Rectal smooth muscle tissue (tissue), 1 donor: ENCODE measurements at regions not wholly inside any gene's neighbourhood (a gene's known extent, or its start where the extent isn't known, plus 50 kb on each side); places are given as distances from the start of the nearest gene placed in this dataset.
A peak's percentile ranks its signal among the peaks of the same experiment; 100 is the strongest.

Source experiments
- H3K27ac ChIP-seq: one replicate; pipeline ENCODE4 v1.7.0; 2013; ENCODE audit warnings: low read depth, low read length, inconsistent platforms
- H3K27me3 ChIP-seq: one replicate; pipeline ENCODE4 v1.7.0; 2013; ENCODE audit warnings: low read length; ENCODE audit not compliant: control insufficient read depth, insufficient read depth
- H3K36me3 ChIP-seq: one replicate; pipeline ENCODE4 v1.7.0; 2013; ENCODE audit warnings: low read length; ENCODE audit not compliant: control insufficient read depth, insufficient read depth
- H3K4me1 ChIP-seq: one replicate; pipeline ENCODE4 v1.7.0; 2013; ENCODE audit warnings: low read length; ENCODE audit not compliant: control insufficient read depth, insufficient read depth
- H3K4me3 ChIP-seq: one replicate; pipeline ENCODE4 v1.7.0; 2013; ENCODE audit warnings: low read length
- H3K9ac ChIP-seq: one replicate; pipeline ENCODE4 v1.7.0; 2013; ENCODE audit warnings: low read length

DNA sequence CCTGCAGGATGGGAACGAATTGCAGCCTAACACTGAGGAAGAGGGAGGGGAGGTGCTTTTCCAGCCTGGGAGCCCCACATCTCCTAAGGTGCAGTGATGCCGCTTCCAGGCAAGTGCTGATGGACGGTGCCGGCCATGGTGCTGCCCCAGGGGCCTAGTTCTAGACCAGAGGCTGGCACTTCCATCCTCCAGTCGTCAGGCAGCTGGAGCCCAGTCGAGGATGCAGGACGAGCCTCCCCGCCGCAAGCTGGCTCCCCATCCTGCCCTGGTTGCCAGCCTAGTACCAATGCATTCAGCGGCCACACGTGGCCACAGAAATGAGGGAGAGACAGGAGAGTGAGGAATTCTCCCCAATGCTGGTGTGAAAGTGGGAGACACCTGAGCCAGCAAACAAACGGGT is 413.5 kb downstream of the ZNF516 start:
- Histone ChIP-seq H3K36me3 (no peaks in the 10 kb centered on the region), H3K27me3 (no peaks in the 10 kb centered on the region), H3K4me3 (no peak overlapping the region), H3K9ac (no peak overlapping the region), H3K27ac (no peak overlapping the region), H3K4me1 (no peaks in the 10 kb centered on the region)

DNA sequence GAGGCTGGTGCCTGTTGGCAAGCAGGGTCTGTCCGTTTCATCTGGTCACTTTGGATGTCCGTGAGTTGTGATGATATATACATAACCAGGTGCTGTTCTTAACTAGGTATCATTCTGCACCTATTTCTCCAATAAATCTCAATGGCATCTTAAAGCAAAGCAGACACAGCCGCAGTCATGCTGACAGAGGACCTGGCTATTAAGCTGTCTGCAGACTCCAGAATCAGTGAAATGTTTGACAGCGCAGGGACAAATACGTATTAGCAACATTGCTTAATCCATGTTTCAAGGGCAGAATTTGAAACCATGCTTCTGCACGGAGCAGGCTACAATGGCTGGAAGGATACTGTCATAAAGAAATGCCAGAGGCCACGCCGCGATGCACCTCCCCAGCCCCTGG is 414.6 kb downstream of the ZNF516 start:
- no peaks in the 10 kb centered on the region for H3K4me1 ChIP-seq
- H3K4me3 ChIP-seq: no peak overlapping the region
- H3K27ac ChIP-seq: no peak overlapping the region
- H3K36me3 ChIP-seq: no peaks in the 10 kb centered on the region
- no peak overlapping the region for H3K9ac ChIP-seq
- H3K27me3 ChIP-seq: no peaks in the 10 kb centered on the region

DNA sequence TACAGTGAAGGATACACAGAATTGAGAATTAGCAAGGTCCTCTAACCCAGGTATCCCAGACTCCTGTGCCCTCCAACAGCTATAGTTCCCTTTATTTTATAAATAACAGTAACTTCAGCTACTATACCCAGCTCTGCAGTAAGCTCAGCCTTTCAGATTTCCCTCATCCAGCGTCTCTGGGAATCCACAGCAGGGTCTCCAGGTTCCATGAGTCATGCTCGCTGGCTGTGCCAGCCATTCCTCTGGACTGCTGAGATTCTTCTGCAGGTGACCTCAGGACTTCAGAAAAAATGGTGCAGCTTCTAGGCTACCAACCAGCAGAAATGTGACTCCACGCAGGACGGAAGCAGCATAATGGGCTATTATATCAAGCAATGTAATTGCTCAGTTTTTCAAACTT is 419.3 kb downstream of the ZNF516 start:
- Histone ChIP-seq H3K27me3 (no peaks in the 10 kb centered on the region), H3K4me3 (no peak overlapping the region), H3K27ac (no peak overlapping the region), H3K36me3 (no peaks in the 10 kb centered on the region), H3K4me1 (no peaks in the 10 kb centered on the region), H3K9ac (no peak overlapping the region)

DNA sequence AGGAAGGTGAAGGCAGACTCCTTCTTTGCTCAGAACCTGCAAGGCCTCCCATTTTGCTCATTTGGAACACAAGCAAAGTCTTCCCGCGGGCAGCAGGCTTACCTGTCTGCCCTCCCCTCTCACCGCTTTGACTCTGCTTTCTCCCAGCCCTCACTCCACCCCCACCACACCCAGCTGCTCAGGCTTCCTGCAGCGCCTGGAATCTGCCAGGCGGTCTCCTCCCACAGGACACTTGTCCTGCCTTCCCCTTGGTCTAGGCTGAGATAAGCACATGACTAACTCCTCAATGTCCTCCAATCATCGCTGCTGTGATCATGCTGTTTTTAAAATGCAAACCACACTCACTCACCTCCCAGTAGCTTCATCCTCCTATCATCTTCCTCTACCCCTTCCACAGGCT is 430.0 kb downstream of the ZNF516 start:
- Histone ChIP-seq H3K27me3 (no peaks in the 10 kb centered on the region), H3K27ac (no peak overlapping the region), H3K9ac (no peak overlapping the region), H3K36me3 (no peaks in the 10 kb centered on the region), H3K4me1 (no peaks in the 10 kb centered on the region), H3K4me3 (no peak overlapping the region)

DNA sequence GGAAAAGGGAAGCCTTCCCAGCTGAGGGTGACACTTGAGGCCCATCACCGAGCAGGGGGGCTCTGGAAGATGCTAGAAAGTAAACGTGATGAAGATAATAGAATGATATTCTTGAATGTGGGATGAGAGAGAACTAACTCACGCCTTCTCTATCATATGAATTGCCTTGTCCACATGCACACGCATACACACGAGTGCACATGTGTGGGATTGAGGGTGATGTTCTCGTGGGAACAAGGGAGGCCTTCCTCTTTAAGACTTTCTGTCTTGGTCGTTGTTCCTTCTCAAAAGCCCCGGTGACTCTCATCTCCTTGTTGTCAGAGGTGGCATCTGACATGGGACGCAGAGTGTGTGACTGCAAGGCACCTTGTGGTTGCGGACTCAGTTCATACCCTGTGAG is 436.9 kb downstream of the ZNF516 start:
- no peak overlapping the region for H3K27ac ChIP-seq
- no peak overlapping the region for H3K4me3 ChIP-seq
- H3K9ac ChIP-seq: no peak overlapping the region
- no peaks in the 10 kb centered on the region for H3K27me3 ChIP-seq
- no peaks in the 10 kb centered on the region for H3K4me1 ChIP-seq
- no peaks in the 10 kb centered on the region for H3K36me3 ChIP-seq

DNA sequence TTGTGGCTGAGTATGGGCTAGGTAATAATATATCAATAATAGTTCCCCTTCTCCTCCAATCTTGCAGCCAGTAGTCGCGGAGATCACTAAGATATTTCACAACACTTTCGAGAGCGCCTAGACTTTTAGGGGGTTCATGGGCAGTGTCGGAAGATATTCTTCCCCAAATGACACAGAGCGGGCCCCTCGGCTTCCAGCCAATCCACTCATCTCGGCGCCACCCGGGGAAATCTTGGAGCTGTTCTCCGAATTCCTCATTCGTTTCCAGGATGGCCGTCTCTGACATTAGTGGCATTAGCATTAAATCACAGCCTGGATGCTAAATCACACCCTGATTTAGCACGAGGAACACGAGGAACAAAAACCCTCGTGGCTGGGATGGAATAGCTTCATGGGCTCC is 437.7 kb downstream of the ZNF516 start:
- no peaks in the 10 kb centered on the region for H3K27me3 ChIP-seq
- no peak overlapping the region for H3K4me3 ChIP-seq
- no peak overlapping the region for H3K27ac ChIP-seq
- H3K36me3 ChIP-seq: no peaks in the 10 kb centered on the region
- H3K9ac ChIP-seq: no peak overlapping the region
- no peaks in the 10 kb centered on the region for H3K4me1 ChIP-seq

DNA sequence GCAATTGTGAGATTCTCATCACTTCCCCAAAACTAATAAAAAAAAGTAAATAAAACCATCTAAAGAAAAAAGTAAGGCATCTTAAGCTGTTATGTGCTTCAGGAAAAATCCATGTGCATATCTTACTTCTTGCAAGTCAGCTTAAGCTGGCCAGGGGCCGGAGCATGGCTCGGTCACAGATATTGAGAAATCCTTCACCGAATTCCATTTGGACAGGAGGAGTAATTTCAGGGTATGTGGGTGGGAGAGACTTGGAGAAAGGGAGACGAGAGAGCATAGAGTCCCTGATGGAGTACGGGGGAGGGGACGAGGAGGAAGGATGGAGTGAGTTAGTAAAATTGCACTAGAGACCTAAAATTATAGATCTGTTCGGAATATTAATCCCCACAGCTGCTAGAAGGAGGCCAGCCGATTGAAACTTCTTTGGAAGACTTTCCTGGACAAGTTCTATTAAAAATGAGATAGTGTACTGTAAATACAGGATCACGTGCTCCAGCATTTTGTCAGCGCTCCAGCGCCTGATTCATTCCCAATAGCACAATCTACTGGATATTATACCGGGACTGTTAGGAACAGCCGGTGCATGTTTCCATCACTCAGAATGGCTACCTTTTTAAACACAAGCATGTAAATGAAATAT is 438.5 kb downstream of the ZNF516 start:
- Histone ChIP-seq H3K4me3 (no peak overlapping the region), H3K36me3 (no peaks in the 10 kb centered on the region), H3K27ac (no peak overlapping the region), H3K9ac (no peak overlapping the region), H3K4me1 (peaks cover 2% of the 10 kb centered on the region), H3K27me3 (no peaks in the 10 kb centered on the region)

DNA sequence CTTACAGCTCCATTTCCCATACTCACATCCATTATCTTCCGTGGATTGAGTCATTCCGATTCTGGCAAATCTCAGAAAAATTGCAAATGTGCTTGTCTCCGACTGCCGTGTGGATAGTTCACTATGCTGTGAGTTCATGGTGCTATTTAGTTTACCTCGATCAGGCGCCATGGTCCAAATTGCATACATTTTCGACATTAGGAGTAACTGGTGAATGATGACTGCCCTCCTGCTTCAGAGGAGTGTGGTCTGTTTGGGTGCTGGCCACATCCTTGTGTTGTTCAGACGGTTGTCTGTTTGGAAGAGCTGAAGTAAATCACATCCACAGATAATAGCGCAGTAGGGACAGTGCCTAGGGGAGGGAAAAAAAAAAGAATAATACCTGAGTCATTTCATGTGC is 439.5 kb downstream of the ZNF516 start:
- no peak overlapping the region for H3K9ac ChIP-seq

DNA sequence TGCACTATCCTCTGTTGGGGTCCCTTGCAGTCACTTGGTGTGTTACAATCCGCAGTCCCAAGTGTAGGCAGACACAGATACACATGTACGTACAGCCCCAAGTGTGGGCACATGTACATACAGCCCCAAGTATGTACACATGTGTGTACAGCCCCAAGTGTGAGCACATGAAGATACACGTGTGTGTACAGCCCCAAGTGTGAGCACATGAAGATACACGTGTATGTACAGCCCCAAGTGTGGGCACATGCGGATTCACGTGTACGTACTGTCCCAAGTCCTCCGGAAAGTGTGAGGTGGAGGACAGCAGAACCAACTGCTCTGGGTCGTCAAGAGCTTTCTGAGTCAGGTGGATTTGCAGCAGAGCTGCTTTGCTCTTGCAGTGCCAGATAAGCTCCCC is 440.0 kb downstream of the ZNF516 start:
- Histone ChIP-seq H3K27ac (no peak overlapping the region), H3K4me3 (no peak overlapping the region), H3K27me3 (no peaks in the 10 kb centered on the region), H3K9ac (no peak overlapping the region), H3K36me3 (no peaks in the 10 kb centered on the region), H3K4me1 (peaks cover 5% of the 10 kb centered on the region)

More for the DNA sequence above, 439.5 kb downstream of the ZNF516 start:
- Histone ChIP-seq H3K4me1 (peaks cover 5% of the 10 kb centered on the region), H3K27me3 (no peaks in the 10 kb centered on the region), H3K36me3 (no peaks in the 10 kb centered on the region), H3K27ac (no peak overlapping the region), H3K4me3 (no peak overlapping the region)

DNA sequence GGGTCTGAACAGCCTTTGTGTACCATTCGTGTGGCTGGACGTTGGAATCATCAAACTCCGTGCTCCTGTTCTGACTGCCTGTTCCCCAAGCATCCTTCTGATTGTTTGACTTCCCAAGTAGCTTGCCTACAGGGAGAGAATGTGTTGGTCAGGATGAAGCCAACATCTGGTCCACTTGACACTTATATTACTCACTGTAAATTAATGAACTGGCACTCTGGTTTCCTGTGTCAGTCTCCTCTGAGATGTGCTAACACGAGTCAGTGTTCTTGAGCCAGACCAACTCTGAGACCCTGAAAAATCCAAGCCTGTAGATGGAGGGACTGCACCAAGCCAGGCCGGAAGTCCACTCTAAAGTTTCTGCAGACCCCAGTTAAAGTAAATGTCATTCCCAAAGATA is 440.9 kb downstream of the ZNF516 start:
- no peaks in the 10 kb centered on the region for H3K36me3 ChIP-seq
- H3K4me1 ChIP-seq: peaks cover 5% of the 10 kb centered on the region
- no peak overlapping the region for H3K27ac ChIP-seq
- H3K27me3 ChIP-seq: no peaks in the 10 kb centered on the region
- no peak overlapping the region for H3K4me3 ChIP-seq
- no peak overlapping the region for H3K9ac ChIP-seq

DNA sequence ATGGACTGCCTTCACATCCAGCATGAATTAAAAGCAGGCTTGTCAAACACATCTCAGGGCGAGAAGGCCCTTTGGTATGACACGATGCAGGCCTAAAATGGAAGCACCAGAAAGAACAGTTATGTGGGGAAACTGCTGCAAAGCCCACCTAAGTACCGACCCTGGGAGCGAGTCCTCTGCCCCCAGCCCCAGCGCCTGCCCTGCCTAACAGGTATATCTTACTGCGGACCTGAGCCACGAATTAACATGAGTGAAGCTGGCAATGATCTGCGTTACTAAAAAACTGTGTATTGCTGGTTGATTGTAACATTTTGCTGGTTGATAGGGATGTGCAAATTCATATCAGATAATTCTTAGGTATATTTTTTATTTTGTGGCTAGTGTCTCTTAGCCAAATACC is 441.5 kb downstream of the ZNF516 start:
- Histone ChIP-seq H3K36me3 (no peaks in the 10 kb centered on the region), H3K4me1 (peaks cover 5% of the 10 kb centered on the region), H3K27me3 (no peaks in the 10 kb centered on the region), H3K9ac (no peak overlapping the region), H3K27ac (no peak overlapping the region), H3K4me3 (no peak overlapping the region)

DNA sequence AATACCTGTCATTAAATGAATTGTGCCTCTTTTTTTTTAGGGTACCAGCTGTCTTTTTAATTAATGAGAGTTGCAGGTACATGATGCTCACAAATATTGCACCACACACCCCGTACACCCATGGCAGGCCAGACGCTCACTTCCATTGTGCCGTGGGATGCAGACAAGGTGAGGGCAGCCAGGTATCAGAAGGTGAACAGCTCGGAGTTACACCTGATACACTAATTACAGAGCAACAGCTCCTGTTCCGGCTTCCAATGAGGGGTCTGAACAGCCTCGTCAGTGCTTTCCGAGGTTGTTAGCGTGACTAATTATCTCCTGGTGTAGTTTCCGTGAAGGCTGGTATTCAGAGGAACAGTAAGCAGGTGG is 442.8 kb downstream of the ZNF516 start:
- H3K9ac ChIP-seq: no peak overlapping the region
- H3K27ac ChIP-seq: no peak overlapping the region
- peaks cover 5% of the 10 kb centered on the region for H3K4me1 ChIP-seq
- H3K27me3 ChIP-seq: no peaks in the 10 kb centered on the region
- H3K4me3 ChIP-seq: no peak overlapping the region
- no peaks in the 10 kb centered on the region for H3K36me3 ChIP-seq

DNA sequence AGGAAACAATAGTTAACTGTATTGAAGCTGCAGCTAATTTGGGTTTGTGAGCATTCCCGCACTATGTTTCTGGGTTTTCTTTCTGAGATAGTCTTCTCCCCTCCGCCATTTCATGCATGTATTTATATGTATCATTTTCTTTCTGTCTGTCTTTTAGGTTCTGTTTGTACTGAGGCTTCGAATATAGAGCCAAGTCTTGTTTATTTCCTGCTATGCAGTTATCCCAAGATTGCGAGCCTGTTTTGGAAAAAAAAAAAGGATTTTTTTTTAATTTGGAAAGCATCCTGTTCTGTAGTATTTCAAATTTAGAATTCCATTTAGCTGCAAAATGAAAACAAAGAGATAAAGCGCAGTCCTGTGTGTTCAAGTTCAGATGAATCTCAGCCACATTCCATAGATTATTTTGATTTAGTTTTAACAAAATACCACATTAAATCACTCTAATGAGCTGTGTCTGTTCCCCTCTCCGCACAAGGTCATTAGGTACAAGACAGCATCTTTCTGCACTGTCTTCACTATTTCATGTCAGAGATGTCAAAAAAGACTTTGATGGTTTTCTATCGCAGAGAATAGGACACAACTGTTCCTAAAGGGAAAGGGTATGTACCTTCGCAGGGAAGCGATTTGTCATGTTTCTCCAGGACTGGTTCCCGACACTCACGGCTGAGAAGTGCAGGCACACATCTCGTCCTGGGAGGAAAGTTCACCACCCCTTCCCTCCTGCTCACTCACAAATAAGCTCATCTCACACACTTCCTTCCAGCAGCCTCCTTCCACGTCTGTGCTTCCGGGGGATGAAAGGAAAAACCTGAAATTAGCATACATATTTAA is 443.4 kb downstream of the ZNF516 start:
- Histone ChIP-seq H3K4me3 (peak overlapping the region; percentile 44), H3K36me3 (no peaks in the 10 kb centered on the region), H3K27ac (no peak overlapping the region), H3K4me1 (peaks cover 5% of the 10 kb centered on the region), H3K27me3 (no peaks in the 10 kb centered on the region), H3K9ac (no peak overlapping the region)
